WTC11 (cell line): ENCODE measurements at regions not wholly inside any gene's neighbourhood (a gene's known extent, or its start where the extent isn't known, plus 50 kb on each side); places are given as distances from the start of the nearest gene placed in this dataset.

ENCODE experiments used
- ATAC-seq: fragments of 200-7000 bp; cut with Tn5 transposase; 2 replicates; pipeline ENCODE4 v1.10.0; 2021; ENCODE audit warnings: mild to moderate bottlenecking, moderate library complexity
- CTCF ChIA-PET: fragments of 300-600 bp; sonication (Branson Sonifier 250); formaldehyde crosslinking; loops from one replicate; lab custom pipeline; 2021; ENCODE audit warnings: antibody characterized with exemption; lab: Charles Lee
- POLR2A ChIA-PET: fragments of 350-600 bp; sonication (Branson Sonifier 250); formaldehyde crosslinking; loops from one replicate; lab custom pipeline; 2021; ENCODE audit warnings: antibody characterized with exemption; lab: Charles Lee
- DNase-seq: peaks from one replicate; pipeline ENCODE4 v3.0.0; 2021; ENCODE audit warnings: low spot score
- H3K27ac Mint-ChIP-seq: 2 replicates; pipeline ENCODE4 v1.8.0; 2021; ENCODE audit warnings: mixed read lengths
- H3K27me3 Mint-ChIP-seq: 2 replicates; pipeline ENCODE4 v1.8.0; 2021; ENCODE audit warnings: low read depth, mild to moderate bottlenecking, moderate library complexity, mixed read lengths
- H3K36me3 Mint-ChIP-seq: 2 replicates; pipeline ENCODE4 v1.8.0; 2021; ENCODE audit warnings: mixed read lengths
- H3K4me1 Mint-ChIP-seq: 2 replicates; pipeline ENCODE4 v1.8.0; 2022; ENCODE audit warnings: mixed read lengths
- H3K4me3 Mint-ChIP-seq: 2 replicates; pipeline ENCODE4 v1.8.0; 2021; ENCODE audit warnings: mild to moderate bottlenecking, moderate library complexity, mixed read lengths
- H3K9me3 Mint-ChIP-seq: 2 replicates; pipeline ENCODE4 v1.8.0; 2021; ENCODE audit warnings: mixed read lengths
- CBFB ChIP-seq: sonication (generic); formaldehyde crosslinking; IDR thresholded peaks from 2 replicates; pipeline ENCODE4 v1.8.1; 2022; ENCODE audit warnings: mild to moderate bottlenecking, low read depth, missing genetic modification reagents
- CREB1 ChIP-seq: sonication (generic); formaldehyde crosslinking; IDR thresholded peaks from 2 replicates; pipeline ENCODE4 v1.8.0; 2023; ENCODE audit warnings: mild to moderate bottlenecking, missing genetic modification reagents
- CTCF ChIP-seq: fragments of 200-600 bp; IDR thresholded peaks from 2 replicates; pipeline ENCODE4 v1.8.0; 2022; ENCODE audit warnings: antibody characterized with exemption
- ELF4 ChIP-seq: sonication (generic); formaldehyde crosslinking; IDR thresholded peaks from 2 replicates; pipeline ENCODE4 v1.8.1; 2022; ENCODE audit warnings: low read depth, mild to moderate bottlenecking, moderate library complexity, missing genetic modification reagents
- EMX1 ChIP-seq: fragments of 250-450 bp; sonication (Bioruptor Pico); IDR thresholded peaks from 2 replicates; pipeline ENCODE4 v1.8.0; 2021; ENCODE audit warnings: mild to moderate bottlenecking
- FOXJ3 ChIP-seq: sonication (generic); formaldehyde crosslinking; IDR thresholded peaks from 2 replicates; pipeline ENCODE4 v1.9.0; 2021; ENCODE audit warnings: missing genetic modification reagents, mild to moderate bottlenecking, borderline replicate concordance
- FOXP1 ChIP-seq: sonication (generic); formaldehyde crosslinking; IDR thresholded peaks from 2 replicates; pipeline ENCODE4 v1.8.0; 2022; ENCODE audit warnings: missing genetic modification reagents, mild to moderate bottlenecking, moderate library complexity, borderline replicate concordance
- GRHL2 ChIP-seq: fragments of 250-450 bp; sonication (Bioruptor Pico); IDR thresholded peaks from 2 replicates; pipeline ENCODE4 v1.8.0; 2022; ENCODE audit warnings: mild to moderate bottlenecking, moderate library complexity; ENCODE audit not compliant: insufficient replicate concordance, severe bottlenecking
- PRDM15 ChIP-seq: sonication (generic); formaldehyde crosslinking; IDR thresholded peaks from 2 replicates; pipeline ENCODE4 v1.8.0; 2022; ENCODE audit warnings: missing genetic modification reagents
- RORB ChIP-seq: fragments of 250-450 bp; sonication (Bioruptor Pico); IDR thresholded peaks from 2 replicates; pipeline ENCODE4 v1.9.0; 2021; ENCODE audit warnings: mild to moderate bottlenecking
- TCF7 ChIP-seq: sonication (generic); formaldehyde crosslinking; IDR thresholded peaks from 2 replicates; pipeline ENCODE4 v1.8.0; 2022; ENCODE audit warnings: mild to moderate bottlenecking, low read depth, missing genetic modification reagents, moderate library complexity
- ZMAT4 ChIP-seq: fragments of 250-450 bp; sonication (Bioruptor Pico); IDR thresholded peaks from 2 replicates; pipeline ENCODE4 v1.9.0; 2021; ENCODE audit warnings: mild to moderate bottlenecking
- ZNF121 ChIP-seq: sonication (generic); formaldehyde crosslinking; IDR thresholded peaks from 2 replicates; pipeline ENCODE4 v1.8.0; 2023; ENCODE audit warnings: missing genetic modification reagents
- ZNF219 ChIP-seq: sonication (generic); formaldehyde crosslinking; IDR thresholded peaks from 2 replicates; pipeline ENCODE4 v1.8.0; 2023; ENCODE audit warnings: missing genetic modification reagents, mild to moderate bottlenecking, borderline replicate concordance
- ZNF263 ChIP-seq: sonication (generic); formaldehyde crosslinking; IDR thresholded peaks from 2 replicates; pipeline ENCODE4 v1.8.1; 2022; ENCODE audit warnings: low read depth, mild to moderate bottlenecking, moderate library complexity, missing genetic modification reagents
- ZNF281 ChIP-seq: sonication (generic); formaldehyde crosslinking; IDR thresholded peaks from 2 replicates; pipeline ENCODE4 v1.8.0; 2023; ENCODE audit warnings: mild to moderate bottlenecking, missing genetic modification reagents
- TF ChIP-seq, protein P1 (sequence below): fragments of 250-450 bp; sonication (Bioruptor Pico); IDR thresholded peaks from 2 replicates; pipeline ENCODE4 v1.9.0; 2021; ENCODE audit warnings: moderate library complexity, mild to moderate bottlenecking, inconsistent platforms, borderline replicate concordance
- TF ChIP-seq, protein P2 (sequence below): fragments of 250-450 bp; sonication (Bioruptor Pico); IDR thresholded peaks from 2 replicates; pipeline ENCODE4 v2.1.2; 2022; ENCODE audit warnings: mild to moderate bottlenecking, moderate library complexity
- TF ChIP-seq, protein P3 (sequence below): sonication (generic); formaldehyde crosslinking; IDR thresholded peaks from 2 replicates; pipeline ENCODE4 v1.8.1; 2023; ENCODE audit warnings: mild to moderate bottlenecking, missing genetic modification reagents, moderate library complexity
- TF ChIP-seq, protein P4 (sequence below): sonication (generic); formaldehyde crosslinking; conservative IDR thresholded peaks from 2 replicates; pipeline ENCODE4 v1.8.1; 2022; ENCODE audit warnings: mild to moderate bottlenecking, missing genetic modification reagents
- TF ChIP-seq, protein P5 (sequence below): sonication (generic); formaldehyde crosslinking; IDR thresholded peaks from 2 replicates; pipeline ENCODE4 v1.8.1; 2022; ENCODE audit warnings: low read depth, mild to moderate bottlenecking, moderate library complexity, missing genetic modification reagents, borderline replicate concordance

GRCh38 chr4:179880756-179881155 lies 2362.4 kb upstream of the TENM3 start:
- 0 out of 2 replicates have a peak, but pooled peaks cover 3% of the 10 kb centered on the region for H3K9me3 Mint-ChIP-seq
- no peaks in the 10 kb centered on the region for H3K4me1 Mint-ChIP-seq
- POLR2A ChIA-PET = no interaction called here
- no peak overlapping the region for H3K4me3 Mint-ChIP-seq
- no peaks in the 10 kb centered on the region for H3K36me3 Mint-ChIP-seq
- no peak overlapping the region for H3K27ac Mint-ChIP-seq
- CTCF ChIA-PET = interaction anchor here (0.6 kb wide), 1 partner anchor 637 kb away, joined by 3 read pairs; no protein-coding TSS in a partner anchor
- no peak for TF ChIP-seq ZMAT4 (CRISPR knock-in tag)
- no peak for TF ChIP-seq PRDM15 (CRISPR knock-in tag)
- no peak for TF ChIP-seq CREB1
- TF ChIP-seq EMX1 (CRISPR knock-in tag) = no peak
- TF ChIP-seq, protein P1, sequence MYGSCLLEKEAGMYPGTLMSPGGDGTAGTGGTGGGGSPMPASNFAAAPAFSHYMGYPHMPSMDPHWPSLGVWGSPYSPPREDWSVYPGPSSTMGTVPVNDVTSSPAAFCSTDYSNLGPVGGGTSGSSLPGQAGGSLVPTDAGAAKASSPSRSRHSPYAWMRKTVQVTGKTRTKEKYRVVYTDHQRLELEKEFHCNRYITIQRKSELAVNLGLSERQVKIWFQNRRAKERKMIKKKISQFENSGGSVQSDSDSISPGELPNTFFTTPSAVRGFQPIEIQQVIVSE = no peak
- TF ChIP-seq FOXP1 = no peak
- no peak for TF ChIP-seq ZNF263
- no peak for ATAC-seq
- no peak for DNase-seq
- H3K27me3 Mint-ChIP-seq = no peaks in the 10 kb centered on the region

DNA sequence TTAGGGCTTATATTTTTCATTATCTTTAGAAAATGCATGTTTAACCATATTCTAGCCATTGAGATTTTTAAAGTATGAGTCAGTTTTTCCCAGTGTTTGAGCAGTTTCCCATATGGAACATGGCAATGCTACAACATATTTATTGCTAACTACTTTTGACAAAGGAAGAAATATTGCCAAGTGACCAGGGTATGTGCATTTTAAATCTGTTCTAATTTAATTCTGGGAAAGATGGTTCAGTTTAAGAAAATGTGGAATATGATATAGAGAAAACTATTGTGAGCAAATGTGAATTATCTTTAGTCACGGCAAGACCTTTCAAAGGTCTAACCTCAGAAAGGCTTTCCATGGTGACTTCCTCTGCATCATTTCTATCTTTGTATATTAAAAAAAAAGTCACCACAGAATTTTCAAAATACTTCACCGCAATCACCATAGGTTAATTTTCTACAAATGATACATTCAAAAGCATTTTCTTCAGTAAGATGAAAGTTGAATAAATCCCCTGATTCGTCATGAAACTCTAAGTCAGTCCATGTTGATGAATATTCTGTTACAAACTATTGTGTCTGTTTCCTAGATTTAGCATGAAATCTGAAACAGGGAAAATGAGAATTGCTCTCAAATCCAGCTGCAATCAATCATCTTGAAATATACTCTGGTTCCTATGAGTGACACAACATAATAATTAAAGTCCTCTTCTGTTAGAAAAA lies 2349.0 kb upstream of the TENM3 start:
- ATAC-seq (no peak), DNase-seq (no peak)
- Mint-ChIP-seq H3K4me3 (no peak overlapping the region), H3K4me1 (no peaks in the 10 kb centered on the region), H3K36me3 (peaks cover 14% of the 10 kb centered on the region), H3K9me3 (peaks cover 30% of the 10 kb centered on the region), H3K27me3 (no peaks in the 10 kb centered on the region; the same call in 1 of the 2 replicates), H3K27ac (no peak overlapping the region)
- POLR2A ChIA-PET = no interaction called here
- CTCF ChIA-PET = no interaction called here
- TF ChIP-seq ELF4 (CRISPR knock-in tag) (no peak), TCF7 (no peak), ZNF281 (CRISPR knock-in tag) (no peak), CTCF (no peak), RORB (no peak), CBFB (CRISPR knock-in tag) (no peak), ZNF219 (CRISPR knock-in tag) (no peak), GRHL2 (CRISPR knock-in tag) (no peak), FOXJ3 (CRISPR knock-in tag) (no peak), ZNF121 (no peak)
- TF ChIP-seq, protein P2, sequence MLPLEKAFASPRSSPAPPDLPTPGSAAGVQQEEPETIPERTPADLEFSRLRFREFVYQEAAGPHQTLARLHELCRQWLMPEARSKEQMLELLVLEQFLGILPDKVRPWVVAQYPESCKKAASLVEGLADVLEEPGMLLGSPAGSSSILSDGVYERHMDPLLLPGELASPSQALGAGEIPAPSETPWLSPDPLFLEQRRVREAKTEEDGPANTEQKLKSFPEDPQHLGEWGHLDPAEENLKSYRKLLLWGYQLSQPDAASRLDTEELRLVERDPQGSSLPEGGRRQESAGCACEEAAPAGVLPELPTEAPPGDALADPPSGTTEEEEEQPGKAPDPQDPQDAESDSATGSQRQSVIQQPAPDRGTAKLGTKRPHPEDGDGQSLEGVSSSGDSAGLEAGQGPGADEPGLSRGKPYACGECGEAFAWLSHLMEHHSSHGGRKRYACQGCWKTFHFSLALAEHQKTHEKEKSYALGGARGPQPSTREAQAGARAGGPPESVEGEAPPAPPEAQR (CRISPR knock-in tag) = no peak
- TF ChIP-seq, protein P3, sequence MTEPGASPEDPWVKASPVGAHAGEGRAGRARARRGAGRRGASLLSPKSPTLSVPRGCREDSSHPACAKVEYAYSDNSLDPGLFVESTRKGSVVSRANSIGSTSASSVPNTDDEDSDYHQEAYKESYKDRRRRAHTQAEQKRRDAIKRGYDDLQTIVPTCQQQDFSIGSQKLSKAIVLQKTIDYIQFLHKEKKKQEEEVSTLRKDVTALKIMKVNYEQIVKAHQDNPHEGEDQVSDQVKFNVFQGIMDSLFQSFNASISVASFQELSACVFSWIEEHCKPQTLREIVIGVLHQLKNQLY (CRISPR knock-in tag) = no peak
- TF ChIP-seq, protein P4, sequence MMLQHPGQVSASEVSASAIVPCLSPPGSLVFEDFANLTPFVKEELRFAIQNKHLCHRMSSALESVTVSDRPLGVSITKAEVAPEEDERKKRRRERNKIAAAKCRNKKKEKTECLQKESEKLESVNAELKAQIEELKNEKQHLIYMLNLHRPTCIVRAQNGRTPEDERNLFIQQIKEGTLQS = no peak
- TF ChIP-seq, protein P5, sequence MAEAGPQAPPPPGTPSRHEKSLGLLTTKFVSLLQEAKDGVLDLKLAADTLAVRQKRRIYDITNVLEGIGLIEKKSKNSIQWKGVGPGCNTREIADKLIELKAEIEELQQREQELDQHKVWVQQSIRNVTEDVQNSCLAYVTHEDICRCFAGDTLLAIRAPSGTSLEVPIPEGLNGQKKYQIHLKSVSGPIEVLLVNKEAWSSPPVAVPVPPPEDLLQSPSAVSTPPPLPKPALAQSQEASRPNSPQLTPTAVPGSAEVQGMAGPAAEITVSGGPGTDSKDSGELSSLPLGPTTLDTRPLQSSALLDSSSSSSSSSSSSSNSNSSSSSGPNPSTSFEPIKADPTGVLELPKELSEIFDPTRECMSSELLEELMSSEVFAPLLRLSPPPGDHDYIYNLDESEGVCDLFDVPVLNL (CRISPR knock-in tag) = no peak
